Endothelial cell of umbilical vein (primary cell): ENCODE measurements at regions not wholly inside any gene's neighbourhood (a gene's known extent, or its start where the extent isn't known, plus 50 kb on each side); places are given as distances from the start of the nearest gene placed in this dataset.
"Not testable (repeated sequence)": the region's sequence is repeated elsewhere in the genome, so short reads cannot be mapped to it uniquely, and the experiment has no call there.

Experiments used
- CTCF ChIP-seq, 2 donors: IDR thresholded peaks; 1 replicate in 1 of 2; 2 replicates in 1 of 2; pipeline ENCODE4 v1.5.1; 2011; ENCODE audit warnings: low read length in 2 of 2, mild to moderate bottlenecking in 2 of 2, moderate library complexity in 2 of 2, control low read depth in 1 of 2, inconsistent platforms in 1 of 2, low read depth in 1 of 2; ENCODE audit not compliant: insufficient read depth in 1 of 2; ENCODE audit errors: extremely low read depth in 1 of 2
- EZH2 ChIP-seq: IDR thresholded peaks from 2 replicates; pipeline ENCODE4 v1.6.1; 2012; ENCODE audit warnings: borderline replicate concordance, low read depth, mild to moderate bottlenecking, moderate library complexity, low read length, inconsistent platforms; ENCODE audit not compliant: severe bottlenecking
- GATA2 ChIP-seq: IDR thresholded peaks from 2 replicates; pipeline ENCODE4 v1.7.0; 2011; ENCODE audit warnings: low read depth, mild to moderate bottlenecking, moderate library complexity, mixed read lengths, low read length; ENCODE audit not compliant: insufficient read length, insufficient read depth
- POLR2A ChIP-seq: IDR thresholded peaks from 2 replicates; pipeline ENCODE4 v1.6.1; 2012; ENCODE audit warnings: low read depth, mild to moderate bottlenecking, control low read depth, low read length

GRCh38 chr20:54725266-54725665 lies 249.9 kb downstream of the DOK5 start:
- TF ChIP-seq CTCF (IDR thresholded peaks at IDR 0.05; ENCODE audit: extremely low read depth in 1 of 2, insufficient read depth in 1 of 2, low read depth in 1 of 2, low read length in 2 of 2); POLR2A; EZH2; GATA2: not testable (repeated sequence)
